HG02642 (cell line): ENCODE measurements at regions not wholly inside any gene's neighbourhood (a gene's known extent, or its start where the extent isn't known, plus 50 kb on each side); places are given as distances from the start of the nearest gene placed in this dataset.
"Not testable (repeated sequence)": the region's sequence is repeated elsewhere in the genome, so short reads cannot be mapped to it uniquely, and the experiment has no call there.

Experiments
- ATAC-seq: cut with Tn5 transposase; IDR thresholded peaks from one replicate; pipeline ENCODE4 v1.9.1; 2021; ENCODE audit warnings: mild to moderate bottlenecking; ENCODE audit not compliant: unreplicated experiment, poor library complexity

- ATAC-seq, result no peak
These were observed 1496.5 kb upstream of the GOT2 start for GRCh38 chr16:60230666-60231065.

- ATAC-seq, result no peak
These were observed 1491.4 kb upstream of the GOT2 start for GRCh38 chr16:60225541-60225940.

- no peak for ATAC-seq
These were observed 1483.7 kb upstream of the GOT2 start for GRCh38 chr16:60217787-60218186.

- ATAC-seq, result no peak
These were observed 1480.2 kb upstream of the GOT2 start for GRCh38 chr16:60214311-60214710.

- no peak for ATAC-seq
These were observed 1472.4 kb upstream of the GOT2 start for GRCh38 chr16:60206516-60206915.

GRCh38 chr16:60204181-60204580 lies 1470.1 kb upstream of the GOT2 start:
- no peak for ATAC-seq

- no peak for ATAC-seq
These were observed 1469.5 kb upstream of the GOT2 start for GRCh38 chr16:60203525-60204124.

DNA sequence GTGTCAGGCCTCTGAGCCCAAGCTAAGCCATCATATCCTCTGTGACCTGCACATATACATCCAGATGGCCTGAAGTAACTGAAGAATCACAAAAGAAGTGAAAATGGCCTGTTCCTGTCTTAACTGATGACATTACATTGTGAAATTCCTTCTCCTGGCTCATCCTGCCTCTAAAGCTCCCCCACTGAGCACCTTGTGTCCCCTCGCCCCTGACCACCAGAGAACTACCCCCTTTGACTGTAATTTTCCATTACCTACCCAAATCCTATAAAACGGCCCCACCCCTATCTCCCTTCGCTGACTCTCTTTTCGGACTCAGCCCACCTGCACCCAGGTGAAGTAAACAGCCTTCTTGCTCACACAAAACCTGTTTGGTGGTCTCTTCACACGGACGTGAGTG lies 1466.6 kb upstream of the GOT2 start:
- not testable (repeated sequence) for ATAC-seq

GRCh38 chr16:60200161-60200560 lies 1466.0 kb upstream of the GOT2 start:
- no peak for ATAC-seq

DNA sequence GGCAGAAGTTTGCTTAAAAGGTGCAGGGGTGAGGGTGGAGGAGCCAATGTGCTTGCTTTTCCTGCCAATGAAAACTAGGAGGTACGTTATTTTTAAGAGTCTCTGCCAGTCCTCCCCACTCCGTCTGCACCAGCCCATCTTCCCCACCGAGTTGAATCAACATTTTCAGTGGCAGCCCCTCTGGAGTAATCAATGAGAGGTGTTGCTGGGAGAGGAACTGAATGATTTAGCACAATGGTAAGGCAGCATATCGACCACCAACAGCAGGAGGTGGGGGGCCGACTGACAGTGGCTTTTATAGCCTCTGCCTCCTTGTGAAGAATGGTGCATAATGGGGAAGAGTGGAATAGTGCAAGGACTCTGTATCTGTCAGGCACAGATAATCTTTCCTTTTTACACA lies 1465.0 kb upstream of the GOT2 start:
- ATAC-seq, result no peak

- no peak for ATAC-seq
These were observed 1447.4 kb upstream of the GOT2 start for GRCh38 chr16:60181536-60181935.

DNA sequence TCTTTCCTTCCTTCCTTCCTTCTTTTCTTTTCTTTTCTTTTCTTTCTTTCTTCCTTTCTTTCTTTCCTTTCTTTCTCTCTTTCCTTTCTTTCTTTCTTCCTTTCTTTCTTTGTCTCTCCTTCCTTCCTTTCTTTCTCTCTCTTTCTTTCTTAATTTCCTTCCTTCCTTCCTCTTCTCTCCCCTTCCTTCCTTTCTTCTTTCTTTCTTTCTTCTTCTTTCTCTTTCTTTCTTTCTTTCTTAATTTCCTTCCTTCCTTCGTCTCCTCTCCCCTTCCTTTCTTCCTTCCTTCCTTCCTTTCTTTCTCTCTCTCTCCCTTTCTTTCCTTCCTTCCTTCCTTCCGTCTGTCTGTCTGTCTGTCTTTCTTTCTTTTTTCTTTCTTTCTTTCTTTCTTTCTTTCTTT lies 1446.5 kb upstream of the GOT2 start:
- no peak for ATAC-seq

- no peak for ATAC-seq
These were observed 1436.1 kb upstream of the GOT2 start for GRCh38 chr16:60170196-60170595.

- ATAC-seq, result no peak
These were observed 1432.0 kb upstream of the GOT2 start for GRCh38 chr16:60166111-60166510.

DNA sequence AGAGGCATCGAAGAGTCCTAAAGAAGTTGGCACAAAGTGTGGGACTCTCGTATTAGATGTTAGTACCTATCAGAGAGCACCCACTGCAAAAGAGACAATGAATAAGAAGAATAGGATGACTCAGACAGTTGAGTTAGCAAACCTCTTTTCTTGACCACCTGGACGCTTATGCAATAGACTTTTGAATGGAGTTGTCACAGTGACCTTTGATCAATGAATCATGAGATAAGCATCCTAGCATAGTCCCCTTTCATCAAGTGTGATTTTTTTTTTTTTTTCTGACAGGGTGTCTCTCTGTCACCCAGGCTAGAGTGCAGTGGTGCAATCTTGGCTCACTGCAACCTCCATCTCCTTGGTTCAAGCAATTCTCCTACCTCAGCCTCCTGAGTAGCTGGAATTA lies 1417.9 kb upstream of the GOT2 start:
- ATAC-seq, result no peak

- ATAC-seq, result no peak
These were observed 1416.8 kb upstream of the GOT2 start for GRCh38 chr16:60150907-60151306.

DNA sequence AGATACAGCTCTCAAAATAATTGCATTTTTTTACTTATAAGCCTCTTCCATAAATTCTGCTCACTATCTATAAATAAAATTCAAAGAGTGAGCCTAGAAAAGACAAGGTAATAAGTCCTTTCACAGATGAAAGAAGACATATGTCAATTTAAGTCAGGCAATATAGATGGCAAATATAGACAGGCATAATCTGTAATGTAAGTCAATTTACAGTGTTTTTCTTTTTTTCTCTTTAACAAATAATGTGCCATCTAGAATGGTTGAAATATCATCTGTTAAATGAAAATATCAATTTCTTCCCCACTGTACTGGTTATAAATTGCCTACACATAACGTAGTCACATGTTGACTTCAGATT lies 1409.2 kb upstream of the GOT2 start:
- ATAC-seq, result no peak

- no peak for ATAC-seq
These were observed 1408.7 kb upstream of the GOT2 start for GRCh38 chr16:60142619-60143347.

- no peak for ATAC-seq
These were observed 1403.8 kb upstream of the GOT2 start for GRCh38 chr16:60137891-60138290.

GRCh38 chr16:60127196-60127595 lies 1393.1 kb upstream of the GOT2 start:
- ATAC-seq, result no peak

DNA sequence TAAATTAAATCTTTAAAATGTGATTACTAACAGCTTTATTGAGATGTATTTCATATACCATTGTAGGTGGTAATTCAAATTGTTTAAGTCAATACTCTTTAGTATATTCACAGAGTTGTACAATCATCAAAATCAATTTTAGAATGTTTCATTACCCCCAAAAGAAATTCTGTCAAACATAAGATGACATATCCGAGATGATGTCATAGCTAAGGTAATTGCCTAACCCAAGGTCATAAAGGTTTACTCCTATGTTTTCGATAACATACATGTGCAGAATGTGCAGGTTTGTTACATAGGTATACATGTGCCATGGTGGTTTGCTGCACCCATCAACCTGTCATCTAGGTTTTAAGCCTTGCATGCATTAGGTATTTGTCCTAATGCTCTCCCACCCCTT lies 1392.0 kb upstream of the GOT2 start:
- not testable (repeated sequence) for ATAC-seq

DNA sequence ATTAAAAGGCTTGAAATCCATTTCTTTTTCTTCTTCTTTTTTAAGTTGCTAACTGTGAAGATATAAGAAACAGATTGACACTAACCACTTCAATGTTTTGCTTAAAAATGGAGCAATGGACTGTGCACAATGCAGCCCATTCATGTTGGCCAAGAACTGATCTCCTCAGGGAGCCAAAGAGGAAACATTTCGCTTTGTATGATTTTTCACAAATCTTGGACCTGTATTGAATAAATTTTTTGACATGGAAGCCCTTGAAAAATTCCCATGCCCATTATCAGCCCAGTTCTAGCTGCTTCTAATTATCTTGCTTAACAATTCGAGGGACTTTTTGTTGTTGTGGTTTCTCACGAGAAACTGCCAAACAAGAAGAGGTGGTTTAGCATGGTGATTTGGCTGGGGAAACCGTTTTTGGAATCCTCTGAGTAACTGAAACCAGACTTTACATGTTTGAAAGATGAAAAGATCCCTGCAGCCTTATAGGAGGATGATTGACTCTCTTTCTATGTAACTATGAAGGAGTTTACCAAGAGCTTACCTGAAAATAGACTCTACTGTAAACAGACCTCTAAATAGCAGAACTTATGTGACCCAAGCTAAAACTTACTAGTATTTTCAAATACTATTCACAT lies 1389.4 kb upstream of the GOT2 start:
- no peak for ATAC-seq
